Activated CD8-positive, alpha-beta memory T cell treated with anti-CD3 and anti-CD28 coated beads, Interleukin-2, amount 50 U/mL, for 4 hours (primary cell): ENCODE measurements at regions not wholly inside any gene's neighbourhood (a gene's known extent, or its start where the extent isn't known, plus 50 kb on each side); places are given as distances from the start of the nearest gene placed in this dataset.
A peak's percentile ranks its signal among the peaks of the same experiment; 100 is the strongest.
"Not testable (repeated sequence)": the region's sequence is repeated elsewhere in the genome, so short reads cannot be mapped to it uniquely, and the experiment has no call there.

ENCODE experiments used
- DNase-seq: peaks from one replicate; pipeline ENCODE4 v3.0.0-alpha.2; 2020

DNA sequence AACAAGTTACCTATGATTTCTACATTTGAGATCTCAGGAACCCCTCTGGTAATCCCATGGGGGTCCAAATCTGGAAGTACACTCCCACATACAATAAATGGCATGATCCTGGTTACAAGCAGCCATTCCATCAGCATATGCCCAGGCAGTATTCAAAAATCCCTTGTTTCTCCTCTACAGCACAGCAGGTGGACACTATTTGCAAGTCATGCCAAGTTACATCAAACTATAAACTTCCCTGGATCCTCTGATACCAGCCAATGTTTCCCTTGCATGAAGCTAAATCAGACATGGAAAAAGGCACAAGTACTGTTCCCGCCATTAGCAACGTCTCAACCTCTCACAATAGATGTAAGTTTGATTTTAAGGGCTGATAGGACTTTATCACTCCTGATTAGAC is 134.5 kb upstream of the PRSS16 start:
- no peak for DNase-seq

DNA sequence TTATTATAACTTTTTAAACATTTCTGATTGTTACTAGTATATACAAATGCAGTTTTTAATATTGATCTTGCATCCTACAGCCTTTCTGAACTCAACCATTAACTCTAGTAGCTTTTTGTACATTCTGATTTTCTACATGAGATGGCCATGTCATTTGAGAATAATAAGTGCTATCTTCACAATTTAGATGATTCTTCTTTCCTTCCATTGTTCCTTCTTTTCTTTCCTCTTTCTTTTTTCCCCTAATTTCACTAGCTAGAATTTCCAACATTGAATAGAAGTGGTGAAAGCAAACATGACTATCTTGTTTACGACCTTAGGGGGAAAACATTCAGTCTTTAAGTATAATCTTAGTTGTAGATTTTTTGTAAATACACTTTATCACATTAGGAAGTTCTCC is 128.2 kb upstream of the PRSS16 start:
- no peak for DNase-seq

GRCh38 chr6:27119761-27120160 is 127.7 kb upstream of the PRSS16 start:
- DNase-seq: no peak

- no peak for DNase-seq
These were observed 125.9 kb upstream of the PRSS16 start for GRCh38 chr6:27121640-27122039.

- DNase-seq: no peak
These were observed 123.2 kb upstream of the PRSS16 start for GRCh38 chr6:27124252-27124657.

GRCh38 chr6:27126046-27126814 is 121.3 kb upstream of the PRSS16 start:
- no peak for DNase-seq

- DNase-seq: peak; percentile 79
These were observed 120.5 kb upstream of the PRSS16 start for GRCh38 chr6:27126815-27127537.

- not testable (repeated sequence) for DNase-seq
These were observed 119.6 kb upstream of the PRSS16 start for GRCh38 chr6:27127874-27128273.

GRCh38 chr6:27128311-27129094 is 119.0 kb upstream of the PRSS16 start:
- DNase-seq: no peak

DNA sequence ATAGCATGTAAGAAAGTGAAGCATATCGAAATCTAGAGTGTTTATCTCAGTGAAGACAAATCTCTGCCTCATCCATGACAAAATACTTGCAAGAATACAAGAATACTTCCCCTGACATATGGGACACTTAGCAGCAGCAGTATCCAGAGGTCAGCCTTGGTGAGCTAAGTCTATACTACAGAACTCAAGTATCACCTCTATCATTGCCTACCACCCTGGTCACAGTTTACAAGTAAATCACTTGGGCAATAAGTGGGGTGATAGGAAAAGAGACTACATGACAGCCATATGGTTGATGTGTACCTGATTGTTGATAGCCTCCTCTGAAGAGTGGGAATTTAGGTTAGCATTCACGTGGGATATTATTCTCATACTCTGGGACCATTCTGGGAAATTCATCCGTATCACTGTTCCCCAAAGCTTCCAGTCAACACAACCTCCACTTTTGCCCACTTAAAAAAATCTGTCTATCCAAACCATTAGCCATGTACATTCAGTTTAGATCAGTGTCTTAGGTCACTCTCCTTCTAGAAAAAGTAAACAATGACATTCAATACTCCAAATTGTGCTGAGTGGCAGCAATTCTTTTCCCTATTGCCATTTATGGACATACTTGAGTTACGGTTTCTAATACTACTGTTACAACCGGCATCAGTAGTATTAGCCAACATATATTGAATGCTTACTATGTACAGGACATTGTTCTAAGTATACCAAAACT is 118.2 kb upstream of the PRSS16 start:
- no peak for DNase-seq

- DNase-seq: no peak
These were observed 117.6 kb upstream of the PRSS16 start for GRCh38 chr6:27129917-27130316.

DNA sequence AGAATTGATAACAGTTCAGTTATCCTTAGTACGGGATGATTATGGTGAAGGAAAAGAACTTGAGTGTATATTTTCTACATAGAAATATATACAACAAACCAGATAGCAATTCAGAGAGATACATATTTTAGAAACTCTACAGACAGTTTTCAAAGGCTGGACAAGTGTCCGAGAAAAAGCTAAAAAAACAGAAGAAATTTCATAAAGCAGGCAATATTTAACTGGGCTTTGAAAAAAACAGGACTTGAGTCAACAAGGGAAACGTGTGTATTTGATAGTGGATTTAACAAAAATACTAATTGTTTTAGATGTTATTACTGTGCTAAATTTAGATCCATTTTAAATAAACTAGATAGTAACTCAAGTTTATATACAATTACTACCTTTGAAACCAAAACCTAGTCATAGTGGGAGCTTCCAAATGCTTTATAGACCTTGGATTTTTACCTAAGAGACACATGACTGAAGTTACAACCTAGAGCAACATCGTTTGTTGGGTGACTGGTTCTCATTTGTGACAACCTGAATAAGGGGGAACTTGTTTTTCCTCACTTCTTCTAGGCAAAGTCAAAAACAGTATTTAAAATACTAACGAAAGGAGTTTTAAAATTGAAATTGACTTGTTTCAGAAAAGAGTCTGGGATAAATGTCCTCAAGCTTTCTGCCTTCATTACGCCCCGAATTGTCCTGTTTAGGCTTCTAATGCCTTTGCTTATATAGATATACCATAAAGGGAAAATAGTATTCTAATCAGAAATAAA is 116.7 kb upstream of the PRSS16 start:
- no peak for DNase-seq

- DNase-seq: not testable (repeated sequence)
These were observed 115.3 kb upstream of the PRSS16 start for GRCh38 chr6:27132282-27132531.

- peak; percentile 78 for DNase-seq
These were observed 114.8 kb upstream of the PRSS16 start for GRCh38 chr6:27132532-27133280.

- peak; percentile 69 for DNase-seq
These were observed 113.9 kb upstream of the PRSS16 start for GRCh38 chr6:27133281-27134227.

- DNase-seq: no peak
These were observed 112.3 kb upstream of the PRSS16 start for GRCh38 chr6:27135087-27135657.

DNA sequence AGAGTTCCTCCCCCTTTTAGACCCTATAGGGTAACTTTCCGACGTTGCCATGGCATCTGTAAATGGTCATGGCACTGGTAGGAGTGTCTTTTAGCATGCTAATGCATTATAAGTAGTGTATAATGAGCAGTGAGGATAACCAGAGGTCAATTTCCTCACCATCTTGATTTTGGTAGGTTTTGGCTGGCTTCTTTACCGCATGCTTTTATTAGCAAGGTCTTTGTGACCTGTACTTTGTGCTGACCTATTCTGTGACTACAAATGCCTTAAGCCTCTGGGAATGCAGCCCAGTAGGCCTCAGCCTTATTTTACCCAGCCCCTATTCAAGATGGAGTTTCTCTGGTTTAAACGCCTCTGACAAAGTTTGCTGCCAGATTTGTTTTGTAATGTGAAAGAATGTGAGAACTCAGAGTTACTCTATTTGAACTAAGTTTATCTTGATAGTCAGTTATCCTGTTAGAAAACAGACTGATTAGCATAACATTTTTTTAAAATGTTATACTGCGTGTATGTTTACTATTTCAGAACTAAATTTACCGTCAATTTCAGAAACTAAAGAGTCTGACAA is 111.3 kb upstream of the PRSS16 start:
- DNase-seq: no peak

GRCh38 chr6:27136978-27137814 is 110.3 kb upstream of the PRSS16 start:
- DNase-seq: no peak

DNA sequence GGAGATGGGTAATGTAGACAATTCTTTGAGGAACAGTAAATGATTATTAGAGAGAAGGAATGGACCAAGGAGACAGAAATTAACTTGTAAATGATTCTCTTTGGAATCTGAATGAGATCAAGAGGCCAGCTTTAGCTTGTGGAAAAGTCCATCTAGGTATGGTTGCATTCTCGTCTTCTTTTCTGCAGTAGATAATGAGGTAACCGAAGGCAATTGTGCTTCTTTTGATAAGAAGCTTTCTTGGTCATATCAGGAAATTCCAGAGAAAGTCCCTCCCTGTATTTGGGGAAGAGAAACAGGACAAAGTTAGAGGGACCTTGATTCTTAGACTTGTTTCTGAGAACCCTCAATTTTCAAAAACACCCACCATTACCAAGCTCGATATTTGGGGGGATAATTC is 109.1 kb upstream of the PRSS16 start:
- no peak for DNase-seq
